Mucosa of stomach (tissue), 1 donor: ENCODE measurements at regions not wholly inside any gene's neighbourhood (a gene's known extent, or its start where the extent isn't known, plus 50 kb on each side); places are given as distances from the start of the nearest gene placed in this dataset.

ENCODE experiments used
- H3K27me3 ChIP-seq: one replicate; pipeline ENCODE4 v1.7.0; 2013; ENCODE audit warnings: mild to moderate bottlenecking, low read length; ENCODE audit not compliant: control insufficient read depth, insufficient read depth
- H3K36me3 ChIP-seq: one replicate; pipeline ENCODE4 v1.7.0; 2013; ENCODE audit warnings: low read length; ENCODE audit not compliant: control insufficient read depth, insufficient read depth
- H3K4me1 ChIP-seq: one replicate; pipeline ENCODE4 v1.7.0; 2013; ENCODE audit warnings: mild to moderate bottlenecking, low read length; ENCODE audit not compliant: control insufficient read depth, insufficient read depth
- H3K4me3 ChIP-seq: one replicate; pipeline ENCODE4 v1.7.0; 2013; ENCODE audit warnings: low read length
- H3K9ac ChIP-seq: one replicate; pipeline ENCODE4 v1.7.0; 2013; ENCODE audit warnings: mild to moderate bottlenecking, low read length, moderate library complexity
- H3K9me3 ChIP-seq: one replicate; pipeline ENCODE4 v1.7.0; 2013; ENCODE audit warnings: mild to moderate bottlenecking, low read length, moderate library complexity; ENCODE audit not compliant: control insufficient read depth
- donor health status: Pancreatic carcinoma.

DNA sequence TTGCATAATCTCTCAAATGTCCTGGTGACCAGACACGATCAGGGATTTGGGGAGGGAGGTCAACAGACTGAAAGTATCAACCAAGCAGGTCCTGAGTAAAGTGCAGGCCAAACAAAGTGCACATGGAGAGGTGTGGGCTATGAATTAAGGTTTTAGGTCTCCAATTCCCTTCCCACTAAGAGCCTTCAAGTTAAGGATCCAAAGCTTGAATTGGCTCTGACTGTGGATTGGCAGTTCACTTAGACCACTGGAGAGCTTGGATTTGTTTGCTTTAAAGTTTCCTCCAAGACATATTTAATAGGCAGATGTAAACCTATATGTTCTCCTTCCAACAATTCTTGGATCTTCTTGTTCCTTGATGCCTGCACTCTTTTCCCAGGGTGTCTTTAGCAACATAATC, 129.6 kb upstream of the IGF1 start:
- no peaks in the 10 kb centered on the region for H3K9me3 ChIP-seq
- H3K4me1 ChIP-seq: no peaks in the 10 kb centered on the region
- no peaks in the 10 kb centered on the region for H3K36me3 ChIP-seq
- no peak overlapping the region for H3K4me3 ChIP-seq
- H3K27me3 ChIP-seq: no peaks in the 10 kb centered on the region
- H3K9ac ChIP-seq: no peak overlapping the region

DNA sequence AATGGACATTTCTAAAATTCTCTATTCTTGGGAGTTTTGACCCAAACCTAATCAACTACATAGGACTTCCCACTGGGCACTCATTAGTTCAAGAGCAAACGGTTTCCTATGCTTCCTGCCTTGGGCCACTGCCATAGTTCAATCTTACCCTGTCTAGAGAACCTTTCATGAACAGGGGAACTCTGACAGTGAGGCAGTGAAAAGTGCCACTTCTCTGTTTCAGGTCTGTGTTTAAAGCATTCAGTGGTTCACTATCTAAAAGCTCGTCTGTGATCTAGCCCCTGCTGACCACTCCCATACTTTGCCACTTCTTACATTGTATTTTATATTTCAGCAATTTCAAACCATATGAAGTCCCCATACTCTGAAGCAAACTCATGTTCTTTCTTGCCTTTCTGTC, 122.7 kb upstream of the IGF1 start:
- no peak overlapping the region for H3K4me3 ChIP-seq
- H3K9ac ChIP-seq: no peak overlapping the region
- H3K27me3 ChIP-seq: no peaks in the 10 kb centered on the region
- no peaks in the 10 kb centered on the region for H3K4me1 ChIP-seq
- H3K9me3 ChIP-seq: no peaks in the 10 kb centered on the region
- H3K36me3 ChIP-seq: no peaks in the 10 kb centered on the region

DNA sequence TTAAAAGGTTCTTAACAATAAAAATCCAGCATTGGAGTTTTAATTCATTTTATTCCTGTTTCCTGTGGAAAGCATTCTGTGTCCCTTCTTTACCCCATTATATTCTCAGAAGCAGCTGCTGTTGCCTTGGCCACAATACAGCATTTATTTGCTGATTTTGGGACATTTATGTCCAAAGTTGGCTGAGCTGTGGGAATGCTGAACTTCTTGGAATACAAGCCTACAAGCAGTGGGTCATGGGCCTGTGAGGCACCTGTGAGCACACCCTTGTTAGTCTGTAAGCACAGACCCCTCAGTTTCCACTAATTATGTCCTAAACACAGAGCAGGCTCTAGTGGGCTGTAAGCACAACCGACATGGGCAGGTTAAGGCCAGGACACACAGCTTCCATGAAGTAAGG, 122.2 kb upstream of the IGF1 start:
- no peaks in the 10 kb centered on the region for H3K4me1 ChIP-seq
- no peak overlapping the region for H3K9ac ChIP-seq
- H3K27me3 ChIP-seq: no peaks in the 10 kb centered on the region
- no peaks in the 10 kb centered on the region for H3K36me3 ChIP-seq
- no peaks in the 10 kb centered on the region for H3K9me3 ChIP-seq
- no peak overlapping the region for H3K4me3 ChIP-seq

DNA sequence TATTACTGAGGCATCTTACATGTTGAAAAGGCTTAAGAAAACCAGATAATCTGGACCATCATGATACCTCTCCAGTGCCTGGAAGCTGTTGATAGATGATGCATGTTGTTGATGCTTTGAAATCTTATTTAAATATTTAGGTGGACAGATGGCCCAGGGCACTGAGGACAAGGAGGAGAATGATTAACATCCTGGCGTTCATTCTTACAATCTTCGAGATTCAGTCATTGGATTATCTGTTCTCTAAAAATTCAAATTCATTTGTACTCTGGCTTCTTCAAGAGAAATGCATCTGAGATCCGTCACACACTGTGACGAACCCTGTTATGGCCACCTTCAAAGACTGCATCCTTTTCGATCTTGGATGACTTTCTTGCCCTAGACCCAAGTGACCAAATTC, 121.3 kb upstream of the IGF1 start:
- H3K4me3 ChIP-seq: no peak overlapping the region
- no peaks in the 10 kb centered on the region for H3K4me1 ChIP-seq
- H3K27me3 ChIP-seq: no peaks in the 10 kb centered on the region
- H3K9me3 ChIP-seq: no peaks in the 10 kb centered on the region
- H3K36me3 ChIP-seq: no peaks in the 10 kb centered on the region
- H3K9ac ChIP-seq: no peak overlapping the region

DNA sequence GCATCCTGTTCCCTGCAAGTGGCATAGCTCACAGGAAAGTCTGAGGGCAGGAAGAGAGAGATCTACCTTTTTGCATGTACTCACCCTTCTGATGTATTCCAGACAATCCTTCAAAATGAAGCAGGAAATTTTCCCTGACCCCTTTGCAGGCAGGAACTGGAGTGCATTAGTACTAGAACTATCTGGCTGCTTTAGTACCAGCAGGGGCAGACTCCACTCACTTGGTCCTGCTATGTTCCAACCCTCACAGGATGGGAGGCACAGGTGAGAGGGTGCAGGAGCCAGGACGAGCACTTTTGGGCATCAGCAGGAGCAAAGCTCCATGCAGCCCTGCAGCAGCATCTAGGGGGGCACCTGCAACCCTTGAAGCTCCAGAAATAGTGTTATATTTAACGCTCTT, 116.3 kb upstream of the IGF1 start:
- H3K27me3 ChIP-seq: no peaks in the 10 kb centered on the region
- H3K4me3 ChIP-seq: no peak overlapping the region

DNA sequence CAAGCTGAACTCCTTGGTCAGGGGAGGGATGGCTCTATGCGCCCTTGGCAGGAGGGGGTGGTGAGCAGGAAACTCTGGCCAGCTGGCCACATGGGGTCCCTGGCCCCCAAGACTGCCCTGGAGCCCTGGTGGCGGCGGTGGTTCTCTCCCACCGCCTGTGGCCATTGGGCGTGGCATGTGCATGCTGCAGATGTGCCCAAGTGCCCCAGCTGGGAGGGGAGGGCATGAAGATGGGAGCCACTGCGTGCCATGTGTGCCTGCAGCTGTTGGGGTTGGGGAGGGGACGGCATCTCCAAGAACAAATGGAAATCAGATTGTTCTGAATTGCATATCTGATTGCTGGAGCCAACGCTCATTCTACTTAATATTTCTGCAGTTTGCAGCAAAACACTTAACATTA, 115.7 kb upstream of the IGF1 start:
- H3K9me3 ChIP-seq: no peaks in the 10 kb centered on the region
- H3K4me3 ChIP-seq: no peak overlapping the region
- no peak overlapping the region for H3K9ac ChIP-seq
- H3K36me3 ChIP-seq: no peaks in the 10 kb centered on the region
- H3K27me3 ChIP-seq: no peaks in the 10 kb centered on the region
- no peaks in the 10 kb centered on the region for H3K4me1 ChIP-seq

More for the DNA sequence above, 116.3 kb upstream of the IGF1 start:
- no peaks in the 10 kb centered on the region for H3K9me3 ChIP-seq
- no peaks in the 10 kb centered on the region for H3K4me1 ChIP-seq
- H3K9ac ChIP-seq: no peak overlapping the region
- no peaks in the 10 kb centered on the region for H3K36me3 ChIP-seq

DNA sequence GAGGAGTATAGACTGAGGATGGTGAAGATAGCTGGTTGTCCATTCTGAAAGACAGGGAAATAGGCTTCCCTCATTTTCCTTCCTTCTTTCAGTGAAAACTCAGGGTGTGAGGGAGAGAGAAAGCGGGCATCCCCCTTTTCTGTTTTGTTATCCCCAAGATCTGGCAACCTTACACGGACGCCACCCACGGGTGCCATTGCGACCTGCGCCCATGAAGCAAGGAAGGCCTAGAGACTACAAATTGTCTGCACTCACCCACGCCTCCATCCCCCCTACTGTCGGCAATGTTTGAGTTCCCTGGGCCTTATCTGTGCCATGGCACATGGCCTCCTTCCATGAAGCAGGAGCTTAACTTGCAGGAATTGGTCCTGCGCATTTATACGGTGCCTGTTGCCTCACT, 115.0 kb upstream of the IGF1 start:
- no peaks in the 10 kb centered on the region for H3K9me3 ChIP-seq
- no peaks in the 10 kb centered on the region for H3K36me3 ChIP-seq
- H3K4me1 ChIP-seq: no peaks in the 10 kb centered on the region
- no peaks in the 10 kb centered on the region for H3K27me3 ChIP-seq
- no peak overlapping the region for H3K4me3 ChIP-seq
- no peak overlapping the region for H3K9ac ChIP-seq

DNA sequence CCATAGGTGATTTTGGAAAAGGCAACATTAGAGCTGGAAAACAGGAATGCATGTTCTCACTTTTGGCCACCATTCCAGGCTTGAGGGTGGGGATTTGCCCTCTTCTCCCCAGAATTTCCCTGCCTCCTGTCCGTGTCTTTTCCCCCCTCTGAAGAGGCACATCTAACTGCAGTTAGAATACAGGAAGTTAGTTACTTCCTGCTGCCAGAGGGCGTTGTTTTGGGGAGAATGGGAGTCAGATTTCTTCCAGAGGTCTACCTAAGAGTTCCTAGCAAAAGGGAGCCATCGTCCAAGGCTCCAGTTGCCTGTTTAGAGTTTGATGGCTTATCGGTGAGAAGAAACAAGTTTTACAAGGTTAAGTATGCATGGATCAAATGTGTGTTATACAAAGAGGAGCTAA, 112.8 kb upstream of the IGF1 start:
- no peaks in the 10 kb centered on the region for H3K9me3 ChIP-seq
- H3K36me3 ChIP-seq: no peaks in the 10 kb centered on the region
- no peak overlapping the region for H3K4me3 ChIP-seq
- no peaks in the 10 kb centered on the region for H3K27me3 ChIP-seq
- H3K4me1 ChIP-seq: no peaks in the 10 kb centered on the region
- H3K9ac ChIP-seq: no peak overlapping the region

DNA sequence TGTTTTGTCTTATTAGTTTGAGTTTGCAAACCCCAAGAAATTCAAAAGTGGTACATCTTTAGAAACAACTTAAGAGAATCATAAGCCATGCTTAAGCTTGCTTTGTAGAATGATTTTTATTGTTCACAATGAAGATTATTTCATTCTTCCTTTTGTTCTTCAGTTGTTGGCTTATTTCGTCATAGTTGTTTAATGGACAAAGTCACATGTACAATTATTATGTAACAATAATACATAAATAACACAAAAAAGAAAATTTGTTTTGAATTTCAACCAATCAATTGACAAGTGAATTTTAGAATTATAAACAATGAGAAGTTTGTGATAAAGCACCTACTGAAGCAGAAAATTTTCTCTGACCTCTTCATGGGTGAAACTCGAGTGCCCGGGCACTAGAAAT, 111.8 kb upstream of the IGF1 start:
- H3K4me1 ChIP-seq: no peaks in the 10 kb centered on the region
- no peaks in the 10 kb centered on the region for H3K27me3 ChIP-seq
- H3K4me3 ChIP-seq: no peak overlapping the region
- H3K9ac ChIP-seq: no peak overlapping the region
- no peaks in the 10 kb centered on the region for H3K9me3 ChIP-seq
- no peaks in the 10 kb centered on the region for H3K36me3 ChIP-seq

DNA sequence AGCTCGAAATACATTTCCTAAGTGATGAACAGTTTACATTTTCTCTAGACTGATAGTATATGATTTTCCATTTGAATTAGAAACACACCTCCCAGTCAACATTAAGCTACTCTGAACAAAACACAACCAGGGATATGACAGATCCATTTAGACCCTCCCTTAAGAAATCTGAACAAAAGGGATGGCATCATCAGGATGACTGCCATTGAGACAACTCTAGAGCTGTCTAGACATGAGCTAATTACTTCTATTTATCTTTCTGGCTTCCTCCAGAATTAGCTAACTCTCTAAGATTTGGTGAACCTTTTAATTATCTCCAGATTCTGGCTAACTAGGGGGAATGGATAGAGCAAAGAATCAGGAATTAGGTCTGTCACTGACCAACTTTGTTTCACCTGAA, 92.9 kb upstream of the IGF1 start:
- Histone ChIP-seq H3K27me3 (no peaks in the 10 kb centered on the region), H3K4me3 (no peak overlapping the region), H3K4me1 (no peaks in the 10 kb centered on the region), H3K36me3 (no peaks in the 10 kb centered on the region), H3K9ac (no peak overlapping the region), H3K9me3 (no peaks in the 10 kb centered on the region)

DNA sequence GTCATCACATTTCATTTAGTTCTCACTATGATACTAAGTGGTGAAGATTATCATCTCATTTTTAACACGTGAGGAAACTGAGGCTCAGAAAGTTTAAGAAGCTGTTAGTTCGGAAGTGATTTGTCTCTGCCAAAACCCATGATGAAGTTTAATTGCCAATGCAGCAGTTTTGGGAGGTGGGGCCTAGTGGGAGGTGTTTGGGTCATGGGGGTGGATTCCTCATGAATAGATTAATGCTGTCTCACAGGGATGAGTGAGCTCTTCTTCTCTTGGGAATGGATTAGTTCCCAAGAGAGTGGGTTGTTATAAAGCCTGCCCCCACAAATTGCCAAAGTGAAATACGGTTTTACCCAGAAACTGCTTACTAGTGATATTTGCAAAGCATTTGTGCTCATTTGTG, 91.5 kb upstream of the IGF1 start:
- H3K4me1 ChIP-seq: no peaks in the 10 kb centered on the region
- no peak overlapping the region for H3K9ac ChIP-seq
- H3K36me3 ChIP-seq: no peaks in the 10 kb centered on the region
- no peak overlapping the region for H3K4me3 ChIP-seq
- no peaks in the 10 kb centered on the region for H3K27me3 ChIP-seq
- H3K9me3 ChIP-seq: no peaks in the 10 kb centered on the region

DNA sequence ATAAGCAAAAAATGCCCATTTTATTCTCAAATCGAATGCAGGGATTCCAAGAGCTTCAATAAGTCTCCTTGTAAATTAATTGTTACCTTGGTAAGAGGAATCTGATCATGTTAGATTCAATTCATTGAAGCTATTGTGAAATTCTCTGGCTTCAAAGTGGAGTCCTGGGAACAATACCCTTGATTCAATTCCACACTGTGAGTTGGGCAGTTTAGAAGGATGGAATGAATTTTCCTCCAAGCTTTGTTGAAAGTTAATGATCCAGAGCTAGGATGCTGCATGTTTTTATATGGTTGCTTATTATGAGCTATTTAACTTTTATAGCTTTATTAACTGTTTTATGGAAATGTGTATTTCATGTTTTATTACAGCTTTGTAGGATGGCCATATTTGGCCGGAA, 89.9 kb upstream of the IGF1 start:
- Histone ChIP-seq H3K9me3 (no peaks in the 10 kb centered on the region), H3K9ac (no peak overlapping the region)

DNA sequence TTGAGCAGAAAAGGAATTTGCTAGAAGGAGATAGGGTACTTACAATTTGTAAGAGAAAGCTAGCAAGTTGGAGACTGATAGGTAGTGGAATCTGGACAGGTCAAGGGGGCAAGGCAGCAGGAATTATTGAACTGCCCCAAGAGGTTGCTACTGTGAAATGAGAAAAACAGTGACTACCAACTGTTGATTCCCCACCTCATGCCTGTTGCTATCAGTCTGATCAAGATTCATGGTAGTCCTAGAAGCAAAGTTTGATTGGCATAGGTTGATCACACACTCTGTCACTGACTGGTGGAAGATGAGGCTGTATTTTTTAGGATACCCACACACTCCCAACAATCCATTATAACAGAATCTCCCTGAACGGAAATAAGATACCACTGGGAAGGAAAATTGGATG, 89.4 kb upstream of the IGF1 start:
- Histone ChIP-seq H3K27me3 (no peaks in the 10 kb centered on the region), H3K9me3 (no peaks in the 10 kb centered on the region), H3K9ac (no peak overlapping the region), H3K36me3 (no peaks in the 10 kb centered on the region), H3K4me3 (no peak overlapping the region), H3K4me1 (no peaks in the 10 kb centered on the region)

More for the DNA sequence above, 89.9 kb upstream of the IGF1 start:
- Histone ChIP-seq H3K4me3 (no peak overlapping the region), H3K4me1 (no peaks in the 10 kb centered on the region), H3K36me3 (no peaks in the 10 kb centered on the region), H3K27me3 (no peaks in the 10 kb centered on the region)
